ENCODE measurements at regions not wholly inside any gene's neighbourhood (a gene's known extent, or its start where the extent isn't known, plus 50 kb on each side); places are given as distances from the start of the nearest gene placed in this dataset.

- TF ChIP-seq CTCF (IDR thresholded peaks at IDR 0.05), result no peak
- TF ChIP-seq, protein P1, sequence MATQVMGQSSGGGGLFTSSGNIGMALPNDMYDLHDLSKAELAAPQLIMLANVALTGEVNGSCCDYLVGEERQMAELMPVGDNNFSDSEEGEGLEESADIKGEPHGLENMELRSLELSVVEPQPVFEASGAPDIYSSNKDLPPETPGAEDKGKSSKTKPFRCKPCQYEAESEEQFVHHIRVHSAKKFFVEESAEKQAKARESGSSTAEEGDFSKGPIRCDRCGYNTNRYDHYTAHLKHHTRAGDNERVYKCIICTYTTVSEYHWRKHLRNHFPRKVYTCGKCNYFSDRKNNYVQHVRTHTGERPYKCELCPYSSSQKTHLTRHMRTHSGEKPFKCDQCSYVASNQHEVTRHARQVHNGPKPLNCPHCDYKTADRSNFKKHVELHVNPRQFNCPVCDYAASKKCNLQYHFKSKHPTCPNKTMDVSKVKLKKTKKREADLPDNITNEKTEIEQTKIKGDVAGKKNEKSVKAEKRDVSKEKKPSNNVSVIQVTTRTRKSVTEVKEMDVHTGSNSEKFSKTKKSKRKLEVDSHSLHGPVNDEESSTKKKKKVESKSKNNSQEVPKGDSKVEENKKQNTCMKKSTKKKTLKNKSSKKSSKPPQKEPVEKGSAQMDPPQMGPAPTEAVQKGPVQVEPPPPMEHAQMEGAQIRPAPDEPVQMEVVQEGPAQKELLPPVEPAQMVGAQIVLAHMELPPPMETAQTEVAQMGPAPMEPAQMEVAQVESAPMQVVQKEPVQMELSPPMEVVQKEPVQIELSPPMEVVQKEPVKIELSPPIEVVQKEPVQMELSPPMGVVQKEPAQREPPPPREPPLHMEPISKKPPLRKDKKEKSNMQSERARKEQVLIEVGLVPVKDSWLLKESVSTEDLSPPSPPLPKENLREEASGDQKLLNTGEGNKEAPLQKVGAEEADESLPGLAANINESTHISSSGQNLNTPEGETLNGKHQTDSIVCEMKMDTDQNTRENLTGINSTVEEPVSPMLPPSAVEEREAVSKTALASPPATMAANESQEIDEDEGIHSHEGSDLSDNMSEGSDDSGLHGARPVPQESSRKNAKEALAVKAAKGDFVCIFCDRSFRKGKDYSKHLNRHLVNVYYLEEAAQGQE (IDR thresholded peaks at IDR 0.05; ENCODE audit: insufficient read depth in 1 of 2, low read depth in 2 of 2, low read length in 1 of 2), result no peak
- TF ChIP-seq TCF7L2 (IDR thresholded peaks at IDR 0.05; ENCODE audit: low read depth, low read length), result no peak
- TF ChIP-seq POLR2AphosphoS5 (IDR thresholded peaks at IDR 0.05; ENCODE audit: low read depth, low read length), result no peak
Observed at GRCh38 chr6:71011871-71012371, 55.1 kb upstream of the B3GAT2 start.
